ENCODE measurements at regions not wholly inside any gene's neighbourhood (a gene's known extent, or its start where the extent isn't known, plus 50 kb on each side); places are given as distances from the start of the nearest gene placed in this dataset.

GRCh38 chr2:234641086-234641485, 144.2 kb upstream of the ARL4C start:
- no peak for TF ChIP-seq CTCF (IDR thresholded peaks at IDR 0.05; ENCODE audit: insufficient read depth, low read depth, low read length, missing control alignments)
- no peak overlapping the region for H3K4me3 ChIP-seq (ENCODE audit: low read length)
- no peak for DNase-seq (ENCODE audit: low read depth)

GRCh38 chr2:234640657-234641056, 143.8 kb upstream of the ARL4C start:
- no peak overlapping the region for H3K4me3 ChIP-seq (ENCODE audit: low read length)
- peak; percentile 23 for DNase-seq (ENCODE audit: low read depth)
- TF ChIP-seq CTCF (IDR thresholded peaks at IDR 0.05; ENCODE audit: insufficient read depth, low read depth, low read length, missing control alignments), result no peak

- no peak overlapping the region for H3K4me3 ChIP-seq (ENCODE audit: low read length)
- TF ChIP-seq CTCF (IDR thresholded peaks at IDR 0.05; ENCODE audit: insufficient read depth, low read depth, low read length, missing control alignments), result no peak
- DNase-seq (ENCODE audit: low read depth), result no peak
These were observed 142.1 kb upstream of the ARL4C start for GRCh38 chr2:234638966-234639365.

GRCh38 chr2:234635284-234635683, 138.4 kb upstream of the ARL4C start:
- H3K4me3 ChIP-seq (ENCODE audit: low read length), result no peak overlapping the region
- TF ChIP-seq CTCF (IDR thresholded peaks at IDR 0.05; ENCODE audit: insufficient read depth, low read depth, low read length, missing control alignments), result no peak
- no peak for DNase-seq (ENCODE audit: low read depth)

- no peak overlapping the region for H3K4me3 ChIP-seq (ENCODE audit: low read length)
- TF ChIP-seq CTCF (IDR thresholded peaks at IDR 0.05; ENCODE audit: insufficient read depth, low read depth, low read length, missing control alignments), result no peak
- DNase-seq (ENCODE audit: low read depth), result peak; percentile 74
These were observed 136.8 kb upstream of the ARL4C start for GRCh38 chr2:234633581-234634230.

- no peak for TF ChIP-seq CTCF (IDR thresholded peaks at IDR 0.05; ENCODE audit: insufficient read depth, low read depth, low read length, missing control alignments)
- DNase-seq (ENCODE audit: low read depth), result no peak
- H3K4me3 ChIP-seq (ENCODE audit: low read length), result no peak overlapping the region
These were observed 135.9 kb upstream of the ARL4C start for GRCh38 chr2:234632527-234633391.
